ACC112 (cell line): ENCODE measurements at regions not wholly inside any gene's neighbourhood (a gene's known extent, or its start where the extent isn't known, plus 50 kb on each side); places are given as distances from the start of the nearest gene placed in this dataset.

Experiments used
- H2AFZ ChIP-seq: fragments of 200-600 bp; sonication (generic); one replicate; pipeline ENCODE4 v1.6.0; 2017; ENCODE audit warnings: antibody characterized with exemption, low read length; ENCODE audit not compliant: unreplicated experiment
- H3K27ac ChIP-seq: fragments of 200-600 bp; sonication (generic); 2 replicates; pipeline ENCODE4 v1.5.1; 2014; ENCODE audit warnings: low read depth, mild to moderate bottlenecking, antibody characterized with exemption, low read length, moderate library complexity
- H3K27me3 ChIP-seq: fragments of 200-600 bp; sonication (generic); 2 replicates; pipeline ENCODE4 v1.6.1; 2014; ENCODE audit warnings: mild to moderate bottlenecking, antibody characterized with exemption, low read length, moderate library complexity, mixed read lengths; ENCODE audit not compliant: insufficient read depth
- H3K36me3 ChIP-seq: fragments of 200-600 bp; sonication (generic); 2 replicates; pipeline ENCODE4 v1.6.1; 2016; ENCODE audit warnings: mild to moderate bottlenecking, antibody characterized with exemption, low read length, moderate library complexity, mixed read lengths; ENCODE audit not compliant: insufficient read depth
- H3K4me1 ChIP-seq: fragments of 200-600 bp; sonication (generic); one replicate; pipeline ENCODE4 v1.6.1; 2016; ENCODE audit warnings: low read length, mixed read lengths; ENCODE audit not compliant: insufficient read depth, unreplicated experiment, control insufficient read depth
- H3K4me3 ChIP-seq: fragments of 200-600 bp; sonication (generic); 2 replicates; pipeline ENCODE4 v1.5.1; 2014; ENCODE audit warnings: mild to moderate bottlenecking, low read depth, low read length
- H3K79me2 ChIP-seq: fragments of 200-600 bp; sonication (generic); one replicate; pipeline ENCODE4 v1.6.0; 2016; ENCODE audit warnings: low read length; ENCODE audit not compliant: control insufficient read depth, unreplicated experiment, insufficient read depth

GRCh38 chr5:42880496-42881150 is 68.9 kb upstream of the SELENOP start:
- Histone ChIP-seq H3K36me3 (no peaks in the 10 kb centered on the region), H3K79me2 (no peaks in the 10 kb centered on the region), H3K27me3 (no peaks in the 10 kb centered on the region), H2AFZ (no peak overlapping the region), H3K4me1 (peaks cover 11% of the 10 kb centered on the region), H3K4me3 (no peak overlapping the region), H3K27ac (no peak overlapping the region)

- Histone ChIP-seq H3K79me2 (no peaks in the 10 kb centered on the region), H3K4me3 (no peak overlapping the region), H3K27ac (no peak overlapping the region)
Observed at GRCh38 chr5:42879291-42879690, 67.6 kb upstream of the SELENOP start.

GRCh38 chr5:42878550-42878949 is 66.9 kb upstream of the SELENOP start:
- no peak overlapping the region for H2AFZ ChIP-seq
- H3K36me3 ChIP-seq, result no peaks in the 10 kb centered on the region
- no peak overlapping the region for H3K27ac ChIP-seq
- H3K4me3 ChIP-seq, result no peak overlapping the region
- H3K4me1 ChIP-seq, result peaks cover 12% of the 10 kb centered on the region
- H3K27me3 ChIP-seq, result no peaks in the 10 kb centered on the region
- H3K79me2 ChIP-seq, result no peaks in the 10 kb centered on the region

More at GRCh38 chr5:42879291-42879690, 67.6 kb upstream of the SELENOP start:
- H3K4me1 ChIP-seq, result peaks cover 12% of the 10 kb centered on the region
- H3K36me3 ChIP-seq, result no peaks in the 10 kb centered on the region
- no peak overlapping the region for H2AFZ ChIP-seq
- H3K27me3 ChIP-seq, result no peaks in the 10 kb centered on the region

GRCh38 chr5:42878041-42878440 is 66.3 kb upstream of the SELENOP start:
- Histone ChIP-seq H3K79me2 (no peaks in the 10 kb centered on the region), H3K27me3 (0 out of 2 replicates have a peak, but pooled peaks cover 2% of the 10 kb centered on the region), H2AFZ (no peak overlapping the region), H3K27ac (no peak overlapping the region), H3K4me1 (peaks cover 12% of the 10 kb centered on the region), H3K36me3 (no peaks in the 10 kb centered on the region), H3K4me3 (no peak overlapping the region)

- H3K27ac ChIP-seq, result no peak overlapping the region
- H3K36me3 ChIP-seq, result no peaks in the 10 kb centered on the region
- H3K4me3 ChIP-seq, result no peak overlapping the region
- peaks cover 12% of the 10 kb centered on the region for H3K4me1 ChIP-seq
- H3K27me3 ChIP-seq, result peaks cover 2% of the 10 kb centered on the region; the same call in 1 of the 2 replicates
- no peaks in the 10 kb centered on the region for H3K79me2 ChIP-seq
- H2AFZ ChIP-seq, result no peak overlapping the region
Observed at GRCh38 chr5:42877431-42877830, 65.7 kb upstream of the SELENOP start.

GRCh38 chr5:42876375-42876844 is 64.7 kb upstream of the SELENOP start:
- Histone ChIP-seq H2AFZ (peak overlapping the region; percentile 94), H3K4me1 (peaks cover 12% of the 10 kb centered on the region), H3K27ac (no peak overlapping the region), H3K27me3 (peaks cover 2% of the 10 kb centered on the region; the same call in 1 of the 2 replicates), H3K79me2 (no peaks in the 10 kb centered on the region), H3K4me3 (peak overlapping the region; percentile 71), H3K36me3 (no peaks in the 10 kb centered on the region)

- no peak overlapping the region for H3K27ac ChIP-seq
- peak overlapping the region; percentile 94 for H2AFZ ChIP-seq
- H3K36me3 ChIP-seq, result no peaks in the 10 kb centered on the region
- no peak overlapping the region for H3K4me3 ChIP-seq
- no peaks in the 10 kb centered on the region for H3K79me2 ChIP-seq
- H3K4me1 ChIP-seq, result peaks cover 12% of the 10 kb centered on the region
- peaks cover 2% of the 10 kb centered on the region for H3K27me3 ChIP-seq
Observed at GRCh38 chr5:42875785-42876374, 64.2 kb upstream of the SELENOP start.

- H3K79me2 ChIP-seq, result no peaks in the 10 kb centered on the region
- no peaks in the 10 kb centered on the region for H3K36me3 ChIP-seq
- H3K4me1 ChIP-seq, result peaks cover 12% of the 10 kb centered on the region
- H2AFZ ChIP-seq, result no peak overlapping the region
- H3K4me3 ChIP-seq, result no peak overlapping the region
- no peak overlapping the region for H3K27ac ChIP-seq
- H3K27me3 ChIP-seq, result peaks cover 2% of the 10 kb centered on the region
Observed at GRCh38 chr5:42875211-42875610, 63.5 kb upstream of the SELENOP start.

- peaks cover 12% of the 10 kb centered on the region for H3K4me1 ChIP-seq
- H3K36me3 ChIP-seq, result no peaks in the 10 kb centered on the region
- H3K27me3 ChIP-seq, result peaks cover 2% of the 10 kb centered on the region
- no peak overlapping the region for H2AFZ ChIP-seq
- no peak overlapping the region for H3K4me3 ChIP-seq
- no peak overlapping the region for H3K27ac ChIP-seq
- no peaks in the 10 kb centered on the region for H3K79me2 ChIP-seq
Observed at GRCh38 chr5:42874621-42875198, 63.0 kb upstream of the SELENOP start.

GRCh38 chr5:42872865-42873264 is 61.2 kb upstream of the SELENOP start:
- H3K27me3 ChIP-seq, result peaks cover 2% of the 10 kb centered on the region
- H3K4me1 ChIP-seq, result peaks cover 12% of the 10 kb centered on the region
- no peak overlapping the region for H3K4me3 ChIP-seq
- H2AFZ ChIP-seq, result no peak overlapping the region
- H3K79me2 ChIP-seq, result no peaks in the 10 kb centered on the region
- no peak overlapping the region for H3K27ac ChIP-seq
- no peaks in the 10 kb centered on the region for H3K36me3 ChIP-seq
